ENCODE measurements at regions not wholly inside any gene's neighbourhood (a gene's known extent, or its start where the extent isn't known, plus 50 kb on each side); places are given as distances from the start of the nearest gene placed in this dataset.

- no peak overlapping the region for H3K4me3 Mint-ChIP-seq
These were observed 141.2 kb downstream of the MIAT start for GRCh38 chr22:26798462-26799065.

GRCh38 chr22:26800858-26801257 is 143.5 kb downstream of the MIAT start:
- Mint-ChIP-seq H3K4me1 (peaks cover 17% of the 10 kb centered on the region), H3K4me3 (no peak overlapping the region), H3K27me3 (ENCODE audit: low read depth) (peaks cover 19% of the 10 kb centered on the region), H3K9me3 (no peaks in the 10 kb centered on the region), H3K36me3 (no peaks in the 10 kb centered on the region), H3K27ac (peak overlapping the region; percentile 24)
- no peak for TF ChIP-seq CTCF (IDR thresholded peaks at IDR 0.05; ENCODE audit: unreplicated experiment)
- DNase-seq (ENCODE audit: low spot score in 2 of 2, unreplicated experiment in 2 of 2): no peak

More at GRCh38 chr22:26798462-26799065, 141.2 kb downstream of the MIAT start:
- Mint-ChIP-seq H3K27ac (no peak overlapping the region), H3K9me3 (no peaks in the 10 kb centered on the region), H3K27me3 (ENCODE audit: low read depth) (peaks cover 7% of the 10 kb centered on the region), H3K4me1 (peaks cover 11% of the 10 kb centered on the region), H3K36me3 (peaks cover 3% of the 10 kb centered on the region)
- DNase-seq (ENCODE audit: low spot score in 2 of 2, unreplicated experiment in 2 of 2): no peak
- TF ChIP-seq CTCF (IDR thresholded peaks at IDR 0.05; ENCODE audit: unreplicated experiment): no peak

GRCh38 chr22:26801449-26801848 is 144.1 kb downstream of the MIAT start:
- no peaks in the 10 kb centered on the region for H3K36me3 Mint-ChIP-seq
- H3K27me3 Mint-ChIP-seq (ENCODE audit: low read depth): peaks cover 21% of the 10 kb centered on the region
- DNase-seq (ENCODE audit: low spot score in 2 of 2, unreplicated experiment in 2 of 2): no peak
- no peak for TF ChIP-seq CTCF (IDR thresholded peaks at IDR 0.05; ENCODE audit: unreplicated experiment)
- H3K27ac Mint-ChIP-seq: no peak overlapping the region
- H3K4me3 Mint-ChIP-seq: no peak overlapping the region
- peaks cover 17% of the 10 kb centered on the region for H3K4me1 Mint-ChIP-seq
- H3K9me3 Mint-ChIP-seq: no peaks in the 10 kb centered on the region

GRCh38 chr22:26804315-26804714 is 146.9 kb downstream of the MIAT start:
- Mint-ChIP-seq H3K9me3 (peaks cover 4% of the 10 kb centered on the region), H3K4me3 (no peak overlapping the region), H3K27me3 (ENCODE audit: low read depth) (peaks cover 21% of the 10 kb centered on the region), H3K4me1 (peaks cover 16% of the 10 kb centered on the region), H3K36me3 (no peaks in the 10 kb centered on the region), H3K27ac (no peak overlapping the region)
- no peak for TF ChIP-seq CTCF (IDR thresholded peaks at IDR 0.05; ENCODE audit: unreplicated experiment)
- no peak for DNase-seq (ENCODE audit: low spot score in 2 of 2, unreplicated experiment in 2 of 2)

- H3K4me3 Mint-ChIP-seq: no peak overlapping the region
- H3K27me3 Mint-ChIP-seq (ENCODE audit: low read depth): peaks cover 21% of the 10 kb centered on the region
- no peaks in the 10 kb centered on the region for H3K36me3 Mint-ChIP-seq
- DNase-seq (ENCODE audit: low spot score in 2 of 2, unreplicated experiment in 2 of 2): no peak
- H3K9me3 Mint-ChIP-seq: peaks cover 4% of the 10 kb centered on the region
- no peak overlapping the region for H3K27ac Mint-ChIP-seq
- TF ChIP-seq CTCF (IDR thresholded peaks at IDR 0.05; ENCODE audit: unreplicated experiment): no peak
- peaks cover 16% of the 10 kb centered on the region for H3K4me1 Mint-ChIP-seq
These were observed 147.6 kb downstream of the MIAT start for GRCh38 chr22:26804911-26805539.
